Activated naive CD8-positive, alpha-beta T cell treated with anti-CD3 and anti-CD28 coated beads, Interleukin-2, amount 10 ng/mL, durations not matched to agents 7 days and 5 days (primary cell): ENCODE measurements at regions not wholly inside any gene's neighbourhood (a gene's known extent, or its start where the extent isn't known, plus 50 kb on each side); places are given as distances from the start of the nearest gene placed in this dataset.

ENCODE experiments used
- ATAC-seq: fragments of 150-1000 bp; cut with Tn5 transposase; one replicate; pipeline ENCODE4 v1.10.0; 2021; ENCODE audit warnings: low read depth, moderate library complexity
- POLR2A ChIA-PET: fragments of 350-600 bp; sonication (Branson Sonifier 250); formaldehyde crosslinking; loops from one replicate; lab custom pipeline; 2021; ENCODE audit warnings: antibody characterized with exemption; lab: Charles Lee
- DNase-seq: peaks from one replicate; pipeline ENCODE4 v3.0.0; 2021
- H3K27ac Mint-ChIP-seq: one replicate; pipeline ENCODE4 v1.8.0; 2022; ENCODE audit warnings: mild to moderate bottlenecking, mixed read lengths
- H3K27me3 Mint-ChIP-seq: one replicate; pipeline ENCODE4 v1.8.0; 2022; ENCODE audit warnings: mild to moderate bottlenecking, moderate library complexity, mixed read lengths
- H3K36me3 Mint-ChIP-seq: one replicate; pipeline ENCODE4 v1.8.0; 2021; ENCODE audit warnings: mild to moderate bottlenecking, mixed read lengths
- H3K4me1 Mint-ChIP-seq: one replicate; pipeline ENCODE4 v1.8.0; 2021; ENCODE audit warnings: mixed read lengths
- H3K4me3 Mint-ChIP-seq: one replicate; pipeline ENCODE4 v1.8.0; 2022; ENCODE audit warnings: mild to moderate bottlenecking, moderate library complexity, mixed read lengths
- H3K9me3 Mint-ChIP-seq: one replicate; pipeline ENCODE4 v1.8.0; 2021; ENCODE audit warnings: mixed read lengths

- Mint-ChIP-seq H3K4me1 (no peaks in the 10 kb centered on the region), H3K4me3 (no peak overlapping the region), H3K27me3 (no peaks in the 10 kb centered on the region), H3K36me3 (no peaks in the 10 kb centered on the region), H3K9me3 (no peaks in the 10 kb centered on the region), H3K27ac (no peak overlapping the region)
- POLR2A ChIA-PET: no interaction called here
- ATAC-seq: no peak
- DNase-seq: no peak
These were observed 127.9 kb upstream of the ST6GAL2 start for GRCh38 chr2:107013884-107014283.

- Mint-ChIP-seq H3K27me3 (no peaks in the 10 kb centered on the region), H3K4me1 (no peaks in the 10 kb centered on the region), H3K36me3 (no peaks in the 10 kb centered on the region), H3K9me3 (no peaks in the 10 kb centered on the region), H3K27ac (no peak overlapping the region), H3K4me3 (no peak overlapping the region)
- ATAC-seq: no peak
- POLR2A ChIA-PET: no interaction called here
- no peak for DNase-seq
These were observed 132.4 kb upstream of the ST6GAL2 start for GRCh38 chr2:107018366-107018765.

DNA sequence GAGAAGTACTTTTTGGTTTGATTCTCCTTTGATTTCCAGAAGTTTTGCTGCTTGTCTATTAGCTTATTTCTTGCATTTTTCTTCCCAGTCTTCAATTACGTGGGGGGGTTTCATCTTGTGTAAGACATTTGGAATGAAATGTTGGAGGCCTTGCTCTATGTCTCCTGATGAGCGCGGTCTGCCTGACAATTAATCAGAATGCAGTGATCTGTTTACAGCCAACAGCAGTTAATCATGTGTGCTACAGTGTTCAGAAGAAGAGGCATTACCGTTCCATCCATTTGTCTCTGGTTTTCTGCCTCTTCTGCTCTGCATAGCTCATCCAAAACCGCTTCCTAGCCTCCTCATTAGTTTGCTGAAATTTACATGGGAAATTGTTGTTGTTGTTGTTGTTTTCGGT is 134.4 kb upstream of the ST6GAL2 start:
- no peak for ATAC-seq

GRCh38 chr2:107024269-107024668 is 138.3 kb upstream of the ST6GAL2 start:
- POLR2A ChIA-PET: no interaction called here
- Mint-ChIP-seq H3K9me3 (no peaks in the 10 kb centered on the region), H3K4me1 (no peaks in the 10 kb centered on the region), H3K27ac (no peak overlapping the region), H3K36me3 (no peaks in the 10 kb centered on the region), H3K27me3 (no peaks in the 10 kb centered on the region), H3K4me3 (no peak overlapping the region)
- DNase-seq (no peak), ATAC-seq (no peak)

More for the DNA sequence above, 134.4 kb upstream of the ST6GAL2 start:
- Mint-ChIP-seq H3K4me3 (no peak overlapping the region), H3K27me3 (no peaks in the 10 kb centered on the region), H3K36me3 (no peaks in the 10 kb centered on the region), H3K4me1 (no peaks in the 10 kb centered on the region), H3K27ac (no peak overlapping the region), H3K9me3 (no peaks in the 10 kb centered on the region)
- no peak for DNase-seq
- POLR2A ChIA-PET: no interaction called here

DNA sequence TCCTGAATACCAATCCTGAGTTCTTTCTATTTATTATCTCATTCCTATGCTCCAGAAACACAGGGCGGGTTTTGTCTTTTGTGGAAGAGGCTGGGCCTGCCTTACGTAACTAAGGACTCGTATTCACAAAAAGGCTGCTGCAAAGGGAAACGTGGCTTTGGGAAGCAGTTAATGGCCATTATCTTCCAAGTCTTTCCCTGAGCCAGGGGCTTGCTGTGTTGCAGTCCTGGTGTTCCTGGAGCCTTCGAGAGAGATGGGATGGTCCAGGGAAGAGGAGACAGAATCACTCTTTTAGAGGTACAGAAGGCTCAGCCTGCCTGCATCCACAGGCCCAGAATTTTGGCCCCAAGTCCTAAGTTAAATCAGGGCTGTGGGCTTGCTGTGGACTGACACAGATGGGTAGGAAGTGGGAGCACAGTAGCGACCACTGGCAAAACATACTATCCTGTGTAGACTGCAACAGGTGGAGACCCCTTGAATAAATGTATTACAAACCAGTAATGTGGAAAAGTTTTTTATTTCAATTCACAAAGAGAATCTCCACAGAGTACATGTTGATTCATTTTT is 139.4 kb upstream of the ST6GAL2 start:
- no peak overlapping the region for H3K4me3 Mint-ChIP-seq
- H3K9me3 Mint-ChIP-seq: no peaks in the 10 kb centered on the region
- H3K4me1 Mint-ChIP-seq: no peaks in the 10 kb centered on the region
- DNase-seq (no peak), ATAC-seq (no peak)
- POLR2A ChIA-PET: no interaction called here
- H3K27ac Mint-ChIP-seq: no peak overlapping the region
- no peaks in the 10 kb centered on the region for H3K27me3 Mint-ChIP-seq
- no peaks in the 10 kb centered on the region for H3K36me3 Mint-ChIP-seq

DNA sequence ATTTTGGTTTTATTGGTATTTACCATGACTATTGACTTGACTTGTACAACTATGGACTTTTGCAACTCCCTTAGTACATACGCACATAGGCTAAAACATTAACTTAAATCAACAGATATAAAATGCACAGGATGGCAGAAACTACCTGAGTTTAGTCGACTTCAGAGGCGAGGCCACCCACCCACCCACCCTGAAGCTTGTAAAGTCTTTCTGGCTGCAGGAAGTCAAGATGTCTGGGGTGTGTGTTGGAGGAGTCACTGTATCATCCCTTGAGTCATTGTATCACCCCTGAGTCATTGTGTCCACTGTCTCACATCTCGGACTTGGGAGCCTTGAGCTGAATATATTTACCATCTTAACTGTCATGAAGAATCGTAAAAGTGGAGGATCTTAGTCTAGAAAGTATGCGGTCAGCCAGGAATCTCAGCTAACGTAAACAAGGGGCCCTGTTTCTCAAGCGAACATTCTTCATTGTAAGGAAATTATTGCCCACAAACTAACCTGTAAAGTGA is 140.0 kb upstream of the ST6GAL2 start:
- no peak overlapping the region for H3K27ac Mint-ChIP-seq
- POLR2A ChIA-PET: no interaction called here

DNA sequence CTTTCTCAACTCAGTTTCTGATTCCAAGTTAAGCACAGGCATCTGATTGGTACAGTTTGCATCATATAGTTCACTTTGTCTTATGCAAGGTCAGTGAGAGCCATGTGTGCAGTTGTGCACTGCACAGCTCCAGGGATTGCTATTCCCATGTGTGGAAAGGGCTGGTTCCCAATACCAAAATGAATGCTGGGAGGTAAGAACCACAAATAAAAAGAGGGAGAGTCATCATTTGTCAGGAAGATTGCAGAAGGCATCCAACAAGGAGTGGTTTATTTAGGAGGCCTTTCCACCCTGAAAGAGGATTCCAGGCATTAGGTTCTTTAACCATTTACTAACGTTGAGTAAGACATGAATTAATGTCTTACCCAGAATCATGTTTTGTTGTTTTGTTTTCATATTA is 141.2 kb upstream of the ST6GAL2 start:
- no peak for DNase-seq
- H3K36me3 Mint-ChIP-seq: no peaks in the 10 kb centered on the region
- H3K27me3 Mint-ChIP-seq: no peaks in the 10 kb centered on the region
- no peaks in the 10 kb centered on the region for H3K4me1 Mint-ChIP-seq
- H3K27ac Mint-ChIP-seq: no peak overlapping the region
- ATAC-seq: no peak
- POLR2A ChIA-PET: interaction anchor here (0.6 kb wide), 1 partner anchor 1379 kb away, joined by 10 read pairs; no protein-coding TSS in a partner anchor
- H3K9me3 Mint-ChIP-seq: no peaks in the 10 kb centered on the region
- no peak overlapping the region for H3K4me3 Mint-ChIP-seq

More for the DNA sequence above, 140.0 kb upstream of the ST6GAL2 start:
- H3K4me1 Mint-ChIP-seq: no peaks in the 10 kb centered on the region
- no peaks in the 10 kb centered on the region for H3K9me3 Mint-ChIP-seq
- no peak overlapping the region for H3K4me3 Mint-ChIP-seq
- no peak for DNase-seq
- no peak for ATAC-seq
- H3K27me3 Mint-ChIP-seq: no peaks in the 10 kb centered on the region
- H3K36me3 Mint-ChIP-seq: no peaks in the 10 kb centered on the region

DNA sequence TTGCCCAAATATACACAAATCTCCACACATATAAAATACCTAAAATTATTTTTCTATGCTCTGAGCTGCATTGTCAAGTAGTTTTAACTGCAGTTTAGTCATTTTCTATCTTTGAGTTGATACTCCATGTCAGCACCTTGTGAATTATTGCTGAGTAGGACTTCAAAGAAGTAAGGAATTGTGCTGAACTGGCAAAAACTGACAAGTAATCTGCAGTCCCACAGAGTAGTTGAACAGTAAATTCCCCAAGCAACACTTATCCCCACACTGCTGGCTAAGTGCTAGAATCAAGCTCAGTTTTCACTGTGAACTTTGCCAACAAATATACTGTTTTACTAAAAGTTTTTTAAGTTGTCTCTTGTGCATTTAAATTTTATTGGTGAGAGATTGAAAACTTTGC is 141.8 kb upstream of the ST6GAL2 start:
- H3K36me3 Mint-ChIP-seq: no peaks in the 10 kb centered on the region
- no peak overlapping the region for H3K4me3 Mint-ChIP-seq
- no peak overlapping the region for H3K27ac Mint-ChIP-seq
- POLR2A ChIA-PET: no interaction called here
- H3K27me3 Mint-ChIP-seq: no peaks in the 10 kb centered on the region
- ATAC-seq (no peak), DNase-seq (no peak)
- no peaks in the 10 kb centered on the region for H3K9me3 Mint-ChIP-seq
- H3K4me1 Mint-ChIP-seq: no peaks in the 10 kb centered on the region

GRCh38 chr2:107028661-107029060 is 142.7 kb upstream of the ST6GAL2 start:
- Mint-ChIP-seq H3K4me3 (no peak overlapping the region), H3K27ac (no peak overlapping the region), H3K4me1 (no peaks in the 10 kb centered on the region), H3K27me3 (no peaks in the 10 kb centered on the region), H3K9me3 (no peaks in the 10 kb centered on the region), H3K36me3 (no peaks in the 10 kb centered on the region)
- DNase-seq: no peak
- POLR2A ChIA-PET: no interaction called here
- no peak for ATAC-seq

GRCh38 chr2:107036293-107036692 is 150.3 kb upstream of the ST6GAL2 start:
- no peak for ATAC-seq
- peaks cover 3% of the 10 kb centered on the region for H3K9me3 Mint-ChIP-seq

DNA sequence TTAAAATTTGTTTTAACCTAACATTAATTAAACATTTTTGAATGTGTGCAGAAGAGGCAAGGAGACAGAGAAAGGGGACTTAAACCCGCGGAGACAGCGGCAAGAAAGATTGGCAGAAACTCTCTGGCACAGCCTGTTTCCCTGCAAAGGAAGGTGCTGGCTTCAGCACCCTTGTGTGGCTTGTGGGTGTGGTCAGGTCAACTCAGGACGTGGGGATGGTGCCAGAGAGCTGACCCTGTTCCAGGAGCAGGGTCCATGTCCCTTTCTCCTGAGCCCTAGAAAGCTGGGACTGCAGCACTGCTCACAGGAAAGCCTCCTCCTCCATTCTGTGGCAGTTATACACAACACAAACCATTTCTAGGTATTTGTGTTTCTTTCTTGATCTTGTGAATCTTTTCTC is 176.2 kb upstream of the ST6GAL2 start:
- POLR2A ChIA-PET: no interaction called here
- Mint-ChIP-seq H3K9me3 (no peaks in the 10 kb centered on the region), H3K4me3 (no peak overlapping the region), H3K27me3 (no peaks in the 10 kb centered on the region), H3K4me1 (no peaks in the 10 kb centered on the region), H3K36me3 (no peaks in the 10 kb centered on the region), H3K27ac (no peak overlapping the region)
- DNase-seq: no peak
- ATAC-seq: no peak

More at GRCh38 chr2:107036293-107036692, 150.3 kb upstream of the ST6GAL2 start:
- H3K4me1 Mint-ChIP-seq: no peaks in the 10 kb centered on the region
- no peak overlapping the region for H3K4me3 Mint-ChIP-seq
- no peaks in the 10 kb centered on the region for H3K27me3 Mint-ChIP-seq
- POLR2A ChIA-PET: no interaction called here
- H3K36me3 Mint-ChIP-seq: no peaks in the 10 kb centered on the region
- H3K27ac Mint-ChIP-seq: no peak overlapping the region
- DNase-seq: no peak

- Mint-ChIP-seq H3K27ac (no peak overlapping the region), H3K4me1 (no peaks in the 10 kb centered on the region), H3K36me3 (no peaks in the 10 kb centered on the region), H3K4me3 (no peak overlapping the region), H3K27me3 (no peaks in the 10 kb centered on the region), H3K9me3 (no peaks in the 10 kb centered on the region)
- no peak for DNase-seq
- POLR2A ChIA-PET: no interaction called here
- no peak for ATAC-seq
These were observed 176.7 kb upstream of the ST6GAL2 start for GRCh38 chr2:107062599-107063220.

DNA sequence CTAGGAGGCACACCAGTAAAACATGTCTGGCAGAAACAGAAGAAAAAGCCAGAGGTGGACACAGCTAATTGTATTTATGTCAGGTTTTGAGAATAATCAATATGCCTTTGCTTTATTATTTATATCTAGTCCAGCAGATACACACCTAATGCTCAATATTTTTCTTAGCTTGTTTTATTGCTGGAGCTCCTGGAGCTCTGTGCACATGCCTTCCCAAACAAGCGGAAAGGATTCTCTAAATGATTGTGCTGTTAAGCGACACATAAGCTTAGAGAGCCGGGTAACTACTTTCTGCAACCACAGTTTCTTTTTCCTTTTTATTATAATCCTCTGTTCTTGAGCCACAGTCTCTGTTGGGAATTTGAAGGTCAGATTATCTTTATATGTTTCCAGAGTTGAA is 177.3 kb upstream of the ST6GAL2 start:
- Mint-ChIP-seq H3K9me3 (no peaks in the 10 kb centered on the region), H3K27me3 (no peaks in the 10 kb centered on the region), H3K36me3 (no peaks in the 10 kb centered on the region), H3K27ac (no peak overlapping the region), H3K4me3 (no peak overlapping the region), H3K4me1 (no peaks in the 10 kb centered on the region)
- DNase-seq (no peak), ATAC-seq (no peak)
- POLR2A ChIA-PET: no interaction called here

GRCh38 chr2:107064750-107065149 is 178.8 kb upstream of the ST6GAL2 start:
- no peaks in the 10 kb centered on the region for H3K27me3 Mint-ChIP-seq
- ATAC-seq: no peak

More at GRCh38 chr2:107064750-107065149, 178.8 kb upstream of the ST6GAL2 start:
- no peak overlapping the region for H3K4me3 Mint-ChIP-seq
- H3K4me1 Mint-ChIP-seq: no peaks in the 10 kb centered on the region
- H3K9me3 Mint-ChIP-seq: no peaks in the 10 kb centered on the region
- no peak for DNase-seq
- H3K36me3 Mint-ChIP-seq: no peaks in the 10 kb centered on the region
- no peak overlapping the region for H3K27ac Mint-ChIP-seq
- POLR2A ChIA-PET: no interaction called here
